MCF 10A (cell line): ENCODE measurements at regions not wholly inside any gene's neighbourhood (a gene's known extent, or its start where the extent isn't known, plus 50 kb on each side); places are given as distances from the start of the nearest gene placed in this dataset.

ENCODE experiments used
- BruUV-seq: library from RNA; stranded (reverse); fragments of 400-500 nt; replicated peaks from 2 replicates; lab custom pipeline; 2021; lab: Mats Ljungman, UMichigan
- CTCF ChIA-PET: fragments of 300-600 bp; sonication (Branson Sonifier 250); formaldehyde crosslinking; extraction: SDS; loops from one replicate; lab custom pipeline; 2021; ENCODE audit warnings: antibody characterized with exemption, inconsistent platforms; lab: Yijun Ruan, JAX
- POLR2A ChIA-PET: fragments of 300-600, 350-650 bp; sonication (Branson Sonifier 250); formaldehyde crosslinking; extraction: SDS; loops from one replicate; lab custom pipeline; 2020; ENCODE audit warnings: antibody characterized with exemption, inconsistent platforms; lab: Yijun Ruan, JAX
- DNase-seq: peaks from one replicate; pipeline ENCODE4 v3.0.0-alpha.2; 2018; ENCODE audit not compliant: unreplicated experiment
- H3K27ac Mint-ChIP-seq: one replicate; pipeline ENCODE4 v1.8.0; 2022; ENCODE audit warnings: mild to moderate bottlenecking, low read depth, mixed read lengths; ENCODE audit not compliant: unreplicated experiment
- H3K27me3 Mint-ChIP-seq: one replicate; pipeline ENCODE4 v1.8.0; 2022; ENCODE audit warnings: mixed read lengths; ENCODE audit not compliant: insufficient read depth, unreplicated experiment
- H3K36me3 Mint-ChIP-seq: one replicate; pipeline ENCODE4 v1.8.0; 2022; ENCODE audit warnings: mild to moderate bottlenecking, moderate library complexity, mixed read lengths; ENCODE audit not compliant: insufficient read depth, unreplicated experiment
- H3K4me1 Mint-ChIP-seq: one replicate; pipeline ENCODE4 v1.8.0; 2022; ENCODE audit warnings: mixed read lengths; ENCODE audit not compliant: insufficient read depth, unreplicated experiment
- H3K4me3 Mint-ChIP-seq: one replicate; pipeline ENCODE4 v1.8.0; 2022; ENCODE audit warnings: mild to moderate bottlenecking, moderate library complexity, mixed read lengths; ENCODE audit not compliant: unreplicated experiment
- H3K9me3 Mint-ChIP-seq: one replicate; pipeline ENCODE4 v1.8.0; 2022; ENCODE audit warnings: mixed read lengths; ENCODE audit not compliant: unreplicated experiment
- CTCF ChIP-seq: fragments of 200-600 bp; IDR thresholded peaks from one replicate; pipeline ENCODE4 v1.8.0; 2022; ENCODE audit warnings: antibody characterized with exemption, mild to moderate bottlenecking; ENCODE audit not compliant: unreplicated experiment
- intact Hi-C: fragments of 100-400 bp; cut with micrococcal nuclease; formaldehyde crosslinking; loops from 2 replicates; pipeline ENCODE4 v1.14.1; 2022

- H3K4me1 Mint-ChIP-seq = no peaks in the 10 kb centered on the region
- no peak overlapping the region for H3K27ac Mint-ChIP-seq
- intact Hi-C loops = no loop called here
- POLR2A ChIA-PET = no interaction called here
- DNase-seq = no peak
- no peaks in the 10 kb centered on the region for H3K9me3 Mint-ChIP-seq
- no TSS peak for BruUV-seq
- CTCF ChIA-PET = interaction anchor here (0.5 to 4.9 kb wide), 8 partner anchors 18 to 658 kb away, joined by 3 to 38 read pairs (median 4); no protein-coding TSS in a partner anchor
- TF ChIP-seq CTCF = no peak
- no peaks in the 10 kb centered on the region for H3K27me3 Mint-ChIP-seq
- no peak overlapping the region for H3K4me3 Mint-ChIP-seq
- H3K36me3 Mint-ChIP-seq = no peaks in the 10 kb centered on the region
These were observed 59.9 kb upstream of the SOD1 start for GRCh38 chr21:31599563-31599962.

- no peak for TF ChIP-seq CTCF
- H3K4me3 Mint-ChIP-seq = no peak overlapping the region
- DNase-seq = no peak
- H3K36me3 Mint-ChIP-seq = no peaks in the 10 kb centered on the region
- intact Hi-C loops = no loop called here
- ChIA-PET POLR2A (no interaction called here), CTCF (interaction anchor here (0.5 to 4.9 kb wide), 10 partner anchors 18 to 658 kb away, joined by 3 to 38 read pairs (median 4); no protein-coding TSS in a partner anchor)
- no TSS peak for BruUV-seq
- H3K9me3 Mint-ChIP-seq = no peaks in the 10 kb centered on the region
- H3K27ac Mint-ChIP-seq = no peak overlapping the region
- H3K4me1 Mint-ChIP-seq = no peaks in the 10 kb centered on the region
- H3K27me3 Mint-ChIP-seq = no peaks in the 10 kb centered on the region
These were observed 60.5 kb upstream of the SOD1 start for GRCh38 chr21:31599013-31599412.

- CTCF ChIA-PET = interaction anchor here (1.1 to 4.9 kb wide), 4 partner anchors 17 to 397 kb away, joined by 3 to 38 read pairs (median 8); no protein-coding TSS in a partner anchor
- intact Hi-C loops = no loop called here
- BruUV-seq = no TSS peak
These were observed 61.8 kb upstream of the SOD1 start for GRCh38 chr21:31597683-31598082.

GRCh38 chr21:31596055-31596454 lies 63.4 kb upstream of the SOD1 start:
- intact Hi-C loops = no loop called here
- Mint-ChIP-seq H3K27ac (no peak overlapping the region), H3K9me3 (no peaks in the 10 kb centered on the region), H3K36me3 (no peaks in the 10 kb centered on the region), H3K4me1 (no peaks in the 10 kb centered on the region), H3K4me3 (no peak overlapping the region), H3K27me3 (no peaks in the 10 kb centered on the region)
- no peak for DNase-seq
- no TSS peak for BruUV-seq
- TF ChIP-seq CTCF = no peak
- ChIA-PET CTCF (interaction anchor here (0.6 to 4.9 kb wide), 5 partner anchors 8 to 413 kb away, joined by 3 to 38 read pairs (median 4); no protein-coding TSS in a partner anchor), POLR2A (no interaction called here)

More at GRCh38 chr21:31597683-31598082, 61.8 kb upstream of the SOD1 start:
- H3K27ac Mint-ChIP-seq = no peak overlapping the region
- DNase-seq = no peak
- H3K27me3 Mint-ChIP-seq = no peaks in the 10 kb centered on the region
- no peaks in the 10 kb centered on the region for H3K36me3 Mint-ChIP-seq
- no peak overlapping the region for H3K4me3 Mint-ChIP-seq
- POLR2A ChIA-PET = no interaction called here
- H3K9me3 Mint-ChIP-seq = no peaks in the 10 kb centered on the region
- TF ChIP-seq CTCF = no peak
- H3K4me1 Mint-ChIP-seq = no peaks in the 10 kb centered on the region
